PFSK-1 (cell line): ENCODE measurements at regions not wholly inside any gene's neighbourhood (a gene's known extent, or its start where the extent isn't known, plus 50 kb on each side); places are given as distances from the start of the nearest gene placed in this dataset.

Experiments
- FOXP2 ChIP-seq: optimal IDR thresholded peaks from 2 replicates; pipeline ENCODE3; 2011; ENCODE audit warnings: borderline replicate concordance, control low read depth, inconsistent platforms; ENCODE audit not compliant: insufficient read depth; ENCODE audit errors: extremely low read length, extremely low read depth
- POLR2AphosphoS5 ChIP-seq: IDR thresholded peaks from 2 replicates; pipeline ENCODE4 v1.6.1; 2012; ENCODE audit warnings: low read depth, mild to moderate bottlenecking, control low read depth, low read length, moderate library complexity
- REST ChIP-seq, 2 experiments: IDR thresholded peaks; 2 replicates each; pipeline versions ENCODE4 v1.6.1 to v1.8.0; 2011 to 2012; ENCODE audit warnings: low read depth in 2 of 2, low read length in 2 of 2, control low read depth in 1 of 2, inconsistent platforms in 1 of 2, mild to moderate bottlenecking in 1 of 2, moderate library complexity in 1 of 2; ENCODE audit not compliant: insufficient read depth in 1 of 2
- SIN3A ChIP-seq: IDR thresholded peaks from 2 replicates; pipeline ENCODE4 v1.6.1; 2012; ENCODE audit warnings: mild to moderate bottlenecking, low read length, moderate library complexity, borderline replicate concordance; ENCODE audit not compliant: insufficient read depth
- TAF1 ChIP-seq: IDR thresholded peaks from 2 replicates; pipeline ENCODE4 v1.6.1; 2012; ENCODE audit warnings: low read length, control low read depth, borderline replicate concordance; ENCODE audit not compliant: insufficient read depth

- no peak for TF ChIP-seq FOXP2
- no peak for TF ChIP-seq POLR2AphosphoS5
- TF ChIP-seq REST (IDR thresholded peaks at IDR 0.05; ENCODE audit: insufficient read depth in 1 of 2, low read depth in 2 of 2, low read length in 2 of 2), result no peak
Measured at GRCh38 chr3:168517249-168518071, 421.7 kb upstream of the GOLIM4 start.

GRCh38 chr3:168514252-168514651, 418.5 kb upstream of the GOLIM4 start:
- TF ChIP-seq POLR2AphosphoS5 (no peak), TAF1 (no peak), SIN3A (no peak), REST (IDR thresholded peaks at IDR 0.05; ENCODE audit: insufficient read depth in 1 of 2, low read depth in 2 of 2, low read length in 2 of 2) (no peak), FOXP2 (no peak)

GRCh38 chr3:168512802-168513201, 417.1 kb upstream of the GOLIM4 start:
- TF ChIP-seq POLR2AphosphoS5, result no peak
- TF ChIP-seq REST (IDR thresholded peaks at IDR 0.05; ENCODE audit: insufficient read depth in 1 of 2, low read depth in 2 of 2, low read length in 2 of 2), result no peak
- TF ChIP-seq SIN3A, result no peak

GRCh38 chr3:168511428-168512014, 415.8 kb upstream of the GOLIM4 start:
- TF ChIP-seq SIN3A (no peak), REST (IDR thresholded peaks at IDR 0.05; ENCODE audit: insufficient read depth in 1 of 2, low read depth in 2 of 2, low read length in 2 of 2) (no peak), TAF1 (no peak), FOXP2 (no peak), POLR2AphosphoS5 (no peak)
